Neural cell (in vitro differentiated cells): ENCODE measurements at regions not wholly inside any gene's neighbourhood (a gene's known extent, or its start where the extent isn't known, plus 50 kb on each side); places are given as distances from the start of the nearest gene placed in this dataset.

Experiments
- H2AFZ ChIP-seq: fragments of 200-600, 300-800 bp; sonication (generic), shearing (Covaris generic); 2 replicates; pipeline ENCODE4 v1.6.0; 2014; ENCODE audit warnings: low read depth, mild to moderate bottlenecking, antibody characterized with exemption, low read length, moderate library complexity
- H3F3A ChIP-seq: fragments of 200-600 bp; shearing (Covaris generic); 2 replicates; pipeline ENCODE4 v1.6.1; 2016; ENCODE audit warnings: mild to moderate bottlenecking, moderate library complexity, mixed read lengths, antibody characterized with exemption, low read length; ENCODE audit not compliant: insufficient read depth, poor library complexity, severe bottlenecking
- H3K27ac ChIP-seq: fragments of 200-600, 300-800 bp; sonication (generic), shearing (Covaris generic); 2 replicates; pipeline ENCODE4 v1.5.1; 2014; ENCODE audit warnings: mild to moderate bottlenecking, low read length, moderate library complexity
- H3K27me3 ChIP-seq: fragments of 300-800, 200-600 bp; sonication (generic), shearing (Covaris generic); 2 replicates; pipeline ENCODE4 v1.6.0; 2014; ENCODE audit warnings: mild to moderate bottlenecking, low read depth, low read length, moderate library complexity; ENCODE audit not compliant: insufficient read depth
- H3K36me3 ChIP-seq: fragments of 300-800, 200-600 bp; sonication (generic), shearing (Covaris generic); 2 replicates; pipeline ENCODE4 v1.5.1; 2014; ENCODE audit warnings: mild to moderate bottlenecking, antibody characterized with exemption, low read length, moderate library complexity; ENCODE audit not compliant: insufficient read depth
- H3K4me2 ChIP-seq: fragments of 300-800, 200-600 bp; sonication (generic), shearing (Covaris generic); 2 replicates; pipeline ENCODE4 v1.6.0; 2014; ENCODE audit warnings: mild to moderate bottlenecking, low read length
- H3K4me3 ChIP-seq: fragments of 300-800, 200-600 bp; sonication (generic), shearing (Covaris generic); 2 replicates; pipeline ENCODE4 v1.5.1; 2014; ENCODE audit warnings: mild to moderate bottlenecking, low read length, moderate library complexity
- H3K79me2 ChIP-seq: fragments of 200-600 bp; shearing (Covaris generic); replicated peaks from 2 replicates; pipeline ENCODE4 v1.6.0; 2014; ENCODE audit warnings: mild to moderate bottlenecking, low read length, moderate library complexity; ENCODE audit not compliant: insufficient read depth
- H3K9ac ChIP-seq: fragments of 300-800, 200-600 bp; sonication (generic), shearing (Covaris generic); 2 replicates; pipeline ENCODE4 v1.6.1; 2016; ENCODE audit warnings: mild to moderate bottlenecking, low read length, mixed read lengths
- H3K9me2 ChIP-seq: fragments of 200-600 bp; shearing (Covaris generic); 2 replicates; pipeline ENCODE4 v1.6.1; 2016; ENCODE audit warnings: mild to moderate bottlenecking, low read length, mixed read lengths; ENCODE audit not compliant: insufficient read depth
- H3K9me3 ChIP-seq: fragments of 200-600, 300-800 bp; sonication (generic), shearing (Covaris generic); 2 replicates; pipeline ENCODE4 v1.6.1; 2016; ENCODE audit warnings: mild to moderate bottlenecking, mixed run types, low read length, moderate library complexity, mixed read lengths
- H4K20me1 ChIP-seq: fragments of 200-600 bp; shearing (Covaris generic); 2 replicates; pipeline ENCODE4 v1.6.1; 2016; ENCODE audit warnings: mild to moderate bottlenecking, mixed run types; ENCODE audit not compliant: insufficient read depth
- CTCF ChIP-seq: fragments of 450-650 bp; IDR thresholded peaks from 2 replicates; pipeline ENCODE4 v1.5.1; 2014; ENCODE audit warnings: antibody characterized with exemption, mild to moderate bottlenecking, moderate library complexity; ENCODE audit not compliant: poor library complexity, severe bottlenecking
- EP300 ChIP-seq: fragments of 450-650 bp; conservative IDR thresholded peaks from 2 replicates; pipeline ENCODE4 v1.6.1; 2014; ENCODE audit warnings: antibody characterized with exemption, mild to moderate bottlenecking, moderate library complexity; ENCODE audit not compliant: poor library complexity, severe bottlenecking
- EZH2 ChIP-seq: fragments of 200-600, 300-800 bp; shearing (Covaris generic), sonication (generic); IDR thresholded peaks from 2 replicates; pipeline ENCODE4 v1.6.1; 2014; ENCODE audit warnings: antibody characterized with exemption, low read length, borderline replicate concordance, mild to moderate bottlenecking; ENCODE audit not compliant: insufficient read depth, poor library complexity, severe bottlenecking
- MXI1 ChIP-seq: fragments of 450-650 bp; conservative IDR thresholded peaks from 2 replicates; pipeline ENCODE4 v1.6.1; 2014; ENCODE audit warnings: antibody characterized with exemption, mild to moderate bottlenecking; ENCODE audit not compliant: poor library complexity, severe bottlenecking
- POLR2AphosphoS5 ChIP-seq: IDR thresholded peaks from 2 replicates; pipeline ENCODE4 v1.6.1; 2012
- RAD21 ChIP-seq: fragments of 450-650 bp; conservative IDR thresholded peaks from 2 replicates; pipeline ENCODE4 v1.6.1; 2014; ENCODE audit warnings: antibody characterized with exemption, mild to moderate bottlenecking, moderate library complexity
- REST ChIP-seq: IDR thresholded peaks from 2 replicates; pipeline ENCODE4 v1.6.1; 2012; ENCODE audit warnings: borderline replicate concordance
- SMC3 ChIP-seq: fragments of 450-650 bp; conservative IDR thresholded peaks from 2 replicates; pipeline ENCODE4 v1.6.1; 2014; ENCODE audit warnings: antibody characterized with exemption, mild to moderate bottlenecking, moderate library complexity; ENCODE audit not compliant: poor library complexity
- TAF1 ChIP-seq: IDR thresholded peaks from 2 replicates; pipeline ENCODE4 v1.6.1; 2012; ENCODE audit warnings: low read depth

- Histone ChIP-seq H2AFZ (no peak overlapping the region), H3F3A (no peaks in the 10 kb centered on the region), H3K9ac (no peak overlapping the region), H3K36me3 (no peaks in the 10 kb centered on the region), H3K9me3 (no peaks in the 10 kb centered on the region), H3K27ac (no peak overlapping the region), H3K4me3 (no peak overlapping the region), H3K79me2 (no peaks in the 10 kb centered on the region), H3K27me3 (no peaks in the 10 kb centered on the region), H4K20me1 (no peaks in the 10 kb centered on the region), H3K4me2 (no peak overlapping the region), H3K9me2 (no peaks in the 10 kb centered on the region)
- TF ChIP-seq RAD21 (no peak), TAF1 (no peak), SMC3 (no peak), EZH2 (no peak), CTCF (no peak), REST (no peak), MXI1 (no peak), EP300 (no peak), POLR2AphosphoS5 (no peak)
Measured at GRCh38 chr13:109431217-109431616, 355.2 kb downstream of the IRS2 start.

- Histone ChIP-seq H3K9me3 (no peaks in the 10 kb centered on the region), H3F3A (no peaks in the 10 kb centered on the region), H3K9ac (no peak overlapping the region), H3K4me3 (no peak overlapping the region), H3K9me2 (no peaks in the 10 kb centered on the region), H2AFZ (no peak overlapping the region), H3K36me3 (no peaks in the 10 kb centered on the region), H3K27ac (no peak overlapping the region), H3K79me2 (no peaks in the 10 kb centered on the region), H4K20me1 (no peaks in the 10 kb centered on the region), H3K4me2 (no peak overlapping the region), H3K27me3 (no peaks in the 10 kb centered on the region)
- TF ChIP-seq CTCF: no peak
- TF ChIP-seq POLR2AphosphoS5: no peak
Measured at GRCh38 chr13:109428146-109428545, 358.2 kb downstream of the IRS2 start.
